GM18519 (cell line): ENCODE measurements at regions not wholly inside any gene's neighbourhood (a gene's known extent, or its start where the extent isn't known, plus 50 kb on each side); places are given as distances from the start of the nearest gene placed in this dataset.
"Not testable (repeated sequence)": the region's sequence is repeated elsewhere in the genome, so short reads cannot be mapped to it uniquely, and the experiment has no call there.

ENCODE experiments used
- ATAC-seq: cut with Tn5 transposase; IDR thresholded peaks from one replicate; pipeline ENCODE4 v1.9.1; 2021; ENCODE audit warnings: mild to moderate bottlenecking, moderate library complexity; ENCODE audit not compliant: unreplicated experiment, low FRiP score

DNA sequence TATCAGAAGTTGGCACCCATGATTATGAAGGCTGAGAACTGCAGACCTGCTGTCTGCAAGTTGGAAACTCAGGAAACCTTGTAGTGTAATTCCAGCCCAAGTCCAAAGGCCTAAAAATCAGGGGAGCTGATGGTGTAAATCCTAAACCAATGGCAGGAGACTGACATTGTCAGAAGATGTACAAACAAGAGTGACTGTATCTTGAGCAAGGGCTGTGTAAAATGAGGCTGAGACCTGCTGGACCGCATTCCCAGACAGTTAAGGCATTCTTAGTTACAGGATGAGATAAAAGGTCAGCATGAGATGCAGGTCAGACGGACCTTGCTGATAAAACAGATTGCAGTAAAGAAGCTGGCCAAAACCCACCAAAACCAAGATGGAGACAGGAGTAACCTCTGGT is 147.7 kb downstream of the COG6 start:
- no peak for ATAC-seq

DNA sequence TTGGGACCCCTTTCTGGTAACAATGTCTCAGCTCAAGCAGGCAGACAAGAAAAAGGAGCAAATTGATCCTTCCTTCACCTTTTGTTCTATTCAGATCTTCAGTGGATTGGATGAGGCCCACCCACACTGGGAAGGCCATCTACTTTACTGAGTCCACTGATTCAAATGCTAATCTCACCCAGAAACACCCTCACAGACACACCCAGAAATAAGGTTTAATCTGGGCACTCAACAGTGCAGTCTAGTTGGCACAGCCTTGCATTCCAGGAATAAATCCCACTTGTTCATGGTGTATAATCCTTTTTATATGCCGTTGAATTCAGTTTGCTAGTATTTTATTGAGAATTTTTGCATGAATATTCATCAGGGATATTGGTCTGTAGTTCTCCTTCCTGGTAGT is 148.4 kb downstream of the COG6 start:
- ATAC-seq: no peak

GRCh38 chr13:39804332-39805210 is 149.1 kb downstream of the COG6 start:
- ATAC-seq: no peak

GRCh38 chr13:39809466-39809865 is 154.0 kb downstream of the COG6 start:
- ATAC-seq: no peak

DNA sequence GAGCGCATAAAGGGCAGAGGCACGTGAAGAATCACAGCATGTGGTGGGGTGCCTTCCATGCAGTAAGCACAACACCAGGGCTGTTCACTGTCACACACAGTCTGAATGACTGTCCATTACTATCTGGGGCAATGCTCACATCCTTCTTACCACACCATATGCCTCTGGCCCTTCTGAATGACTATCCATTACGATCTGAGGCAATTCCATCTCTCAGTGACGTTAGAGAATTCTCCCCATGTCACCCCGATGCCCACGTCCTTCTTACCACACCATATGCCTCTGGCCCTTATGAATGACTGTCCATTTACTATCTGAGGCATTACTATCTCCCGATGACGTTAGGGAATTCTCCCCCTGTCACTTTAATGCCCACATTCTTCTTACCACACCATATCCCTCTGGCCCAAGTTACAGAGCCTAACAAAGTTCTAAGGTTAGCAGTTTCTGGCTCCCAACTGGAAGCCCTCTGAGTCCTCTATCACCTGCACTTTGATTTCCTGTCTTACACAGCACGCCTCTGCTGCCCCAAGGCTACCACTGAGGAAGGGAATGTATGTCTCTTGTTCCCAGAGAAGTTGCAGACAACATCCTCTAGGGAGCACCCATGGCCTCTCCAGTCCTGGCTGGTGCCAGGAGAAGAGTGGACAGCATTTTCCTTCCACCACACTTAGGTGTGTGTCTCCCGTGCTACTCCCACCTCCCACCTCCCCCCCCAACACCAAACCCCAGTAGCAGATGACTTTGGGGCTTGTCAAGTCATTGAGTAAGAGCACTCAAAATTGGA is 154.8 kb downstream of the COG6 start:
- no peak for ATAC-seq

- ATAC-seq: no peak
Measured at GRCh38 chr13:39811051-39811450, 155.6 kb downstream of the COG6 start.

GRCh38 chr13:39811696-39812095 is 156.2 kb downstream of the COG6 start:
- no peak for ATAC-seq

- ATAC-seq: no peak
Measured at GRCh38 chr13:39815345-39816111, 160.1 kb downstream of the COG6 start.

DNA sequence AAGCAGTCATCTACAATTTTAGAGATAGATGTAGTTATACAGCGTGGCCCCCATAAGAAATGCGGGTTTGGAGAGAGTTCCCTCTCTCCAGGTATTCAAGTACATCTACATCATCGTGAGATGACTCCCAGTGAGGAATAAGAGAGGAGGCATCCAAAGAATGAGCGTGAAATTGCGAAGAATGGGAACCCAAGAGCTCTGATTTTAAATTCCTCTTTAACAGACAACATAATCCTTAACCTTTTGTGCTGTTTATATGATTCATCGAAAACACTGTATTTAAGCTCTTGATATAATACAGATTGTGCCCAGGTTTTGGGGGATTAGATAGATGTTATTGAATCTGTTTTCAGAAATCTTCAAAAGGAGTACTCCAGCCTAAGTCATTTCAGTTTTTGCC is 161.5 kb downstream of the COG6 start:
- ATAC-seq: no peak

- ATAC-seq: no peak
Measured at GRCh38 chr13:39818953-39819352, 163.5 kb downstream of the COG6 start.

DNA sequence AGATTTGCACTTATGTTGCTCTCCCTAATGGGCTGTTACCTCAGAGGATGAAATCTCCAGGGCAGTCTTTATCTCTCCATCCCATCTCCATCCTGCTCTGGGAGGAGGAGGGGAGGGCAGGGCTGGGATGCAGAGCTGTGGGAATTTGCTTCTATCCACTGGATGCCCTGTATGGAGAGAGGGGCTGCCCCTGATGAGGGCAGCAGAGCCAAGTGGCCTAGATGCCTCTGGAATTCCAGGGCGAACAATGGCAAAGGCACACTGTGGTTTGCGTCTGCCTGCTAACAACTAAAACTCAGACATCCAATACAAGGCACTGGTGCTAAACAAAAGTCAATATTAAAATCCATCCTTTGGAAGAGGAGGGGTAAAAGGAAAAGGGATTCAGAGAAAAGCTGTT is 165.1 kb downstream of the COG6 start:
- ATAC-seq: no peak

DNA sequence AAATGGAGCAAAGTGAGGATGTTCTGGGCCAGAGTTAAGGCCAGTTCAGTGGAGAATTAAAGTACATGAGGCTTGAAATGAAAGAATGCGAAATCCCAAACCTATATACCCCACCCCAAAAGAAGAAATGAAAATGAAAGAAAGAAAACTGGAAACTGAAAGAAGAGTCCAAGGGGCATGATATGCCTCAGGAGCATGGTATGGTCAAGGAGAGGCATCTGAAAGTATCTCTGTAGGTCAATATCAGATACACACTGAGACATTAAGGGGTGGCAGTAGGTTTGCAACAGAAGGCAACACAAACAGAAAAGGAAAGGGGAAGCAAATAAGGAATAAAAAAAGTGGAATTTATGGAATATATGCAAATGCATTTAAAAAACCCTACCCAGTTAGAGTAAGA is 166.5 kb downstream of the COG6 start:
- no peak for ATAC-seq

- ATAC-seq: no peak
Measured at GRCh38 chr13:39822437-39822836, 167.0 kb downstream of the COG6 start.

DNA sequence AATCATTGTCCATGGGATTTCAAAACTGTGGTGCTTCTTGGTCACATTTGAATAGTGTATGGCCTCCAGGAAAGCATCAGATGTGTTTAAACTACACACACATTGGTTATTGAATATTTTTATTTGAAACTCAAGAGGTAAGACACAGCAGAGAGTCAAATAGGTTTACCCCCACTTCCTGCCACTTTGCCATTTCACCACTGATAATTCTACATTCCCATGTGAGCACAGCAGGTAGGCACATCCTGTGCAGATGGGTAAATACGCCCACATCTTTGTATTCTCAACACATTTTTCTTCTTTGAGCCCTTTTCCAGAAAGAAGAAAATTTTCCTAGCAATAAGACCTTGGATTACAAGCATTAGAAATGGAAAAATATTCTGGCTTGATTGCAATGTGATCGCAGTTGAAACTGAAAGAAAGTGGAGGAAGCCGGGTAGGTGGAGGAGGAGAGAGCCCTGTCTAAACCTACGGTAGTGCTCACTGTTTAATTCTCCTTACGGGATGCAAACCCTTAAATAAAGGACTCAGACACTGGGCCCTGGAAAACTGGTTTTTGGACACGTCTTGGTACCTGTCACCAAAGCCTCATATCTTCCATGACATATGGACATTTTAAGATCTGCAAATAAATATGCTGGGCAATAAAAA is 167.7 kb downstream of the COG6 start:
- no peak for ATAC-seq

GRCh38 chr13:39825886-39826285 is 170.4 kb downstream of the COG6 start:
- no peak for ATAC-seq

- no peak for ATAC-seq
Measured at GRCh38 chr13:39835253-39835652, 179.8 kb downstream of the COG6 start.

DNA sequence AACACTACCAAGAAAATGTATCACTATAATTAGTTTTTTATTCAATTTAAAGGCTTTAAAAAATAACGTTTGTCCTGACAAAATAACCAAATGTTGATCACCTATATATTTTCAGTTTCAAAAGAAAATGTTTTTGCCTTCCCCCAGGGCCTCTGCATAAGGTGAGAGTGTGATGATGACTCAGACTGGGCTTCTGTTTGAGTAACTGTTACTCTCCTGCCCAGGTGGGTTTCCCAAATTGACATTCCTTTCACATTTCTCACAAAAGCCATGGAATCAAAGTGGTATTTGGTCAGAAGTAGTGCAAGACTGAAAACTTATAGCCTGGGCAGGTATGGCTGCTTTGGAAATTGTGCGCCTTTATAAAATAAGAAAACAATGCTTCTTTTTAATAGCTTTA is 180.6 kb downstream of the COG6 start:
- no peak for ATAC-seq

GRCh38 chr13:39837866-39838265 is 182.4 kb downstream of the COG6 start:
- ATAC-seq: not testable (repeated sequence)

DNA sequence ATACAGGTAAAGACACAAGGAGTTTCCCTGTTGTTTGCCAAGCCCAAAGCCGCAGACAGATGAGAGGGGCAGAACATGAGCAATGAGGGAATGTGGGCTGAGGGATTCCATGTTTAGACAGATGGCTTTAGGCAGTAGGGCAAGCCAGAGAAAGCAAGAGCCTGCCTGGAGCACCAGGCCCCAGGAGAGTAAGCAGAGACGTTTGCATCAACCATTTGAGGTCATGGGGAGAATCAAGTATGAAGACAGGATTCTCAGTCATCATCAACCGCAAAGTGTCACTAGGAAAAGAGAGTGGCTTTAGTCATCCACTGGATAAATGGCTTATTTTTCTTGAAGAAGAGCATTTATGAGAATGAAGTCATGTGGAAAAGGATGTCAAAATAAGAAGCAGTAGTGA is 184.7 kb downstream of the COG6 start:
- ATAC-seq: no peak

DNA sequence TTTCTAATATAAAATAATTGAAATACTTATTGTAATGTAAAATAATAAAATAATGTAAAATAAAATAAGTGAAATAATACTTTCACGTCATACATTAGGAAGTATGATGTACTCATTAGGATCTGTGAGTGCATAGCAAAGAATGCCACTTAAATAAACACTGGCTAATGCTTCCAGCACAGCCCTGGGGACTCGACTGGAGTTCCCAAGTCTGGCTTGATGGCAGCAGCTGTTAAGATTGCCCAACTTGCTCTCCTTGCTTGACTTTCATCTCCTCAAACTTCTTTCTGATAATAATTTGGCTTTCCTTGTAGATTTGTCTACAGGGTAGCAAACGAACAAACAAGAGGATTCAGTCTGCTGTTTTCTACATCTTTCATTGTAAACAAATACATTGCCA is 191.9 kb downstream of the COG6 start:
- no peak for ATAC-seq

GRCh38 chr13:39855236-39855635 is 199.8 kb downstream of the COG6 start:
- no peak for ATAC-seq
